ENCODE measurements at regions not wholly inside any gene's neighbourhood (a gene's known extent, or its start where the extent isn't known, plus 50 kb on each side); places are given as distances from the start of the nearest gene placed in this dataset.
A peak's percentile ranks its signal among the peaks of the same experiment; 100 is the strongest.
"Not testable (repeated sequence)": the region's sequence is repeated elsewhere in the genome, so short reads cannot be mapped to it uniquely, and the experiment has no call there.

DNA sequence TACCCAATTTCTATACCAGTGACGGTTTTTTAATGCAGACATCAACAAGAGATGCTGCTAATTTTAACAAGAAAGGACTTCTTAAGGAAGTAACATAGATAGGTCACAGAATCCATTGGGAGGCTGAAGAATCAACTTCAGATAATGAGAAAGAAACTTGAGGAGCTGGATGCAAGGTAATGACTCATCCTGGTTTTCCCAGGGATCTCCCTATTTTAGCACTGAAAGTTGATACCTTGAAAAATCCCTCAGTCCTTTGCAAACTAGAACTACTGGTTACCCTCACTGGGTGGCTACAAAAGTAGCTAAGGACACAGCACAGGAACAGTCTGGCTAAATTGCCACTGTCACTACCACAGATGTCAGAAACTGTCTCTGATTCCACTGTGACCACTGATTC is 561.9 kb downstream of the FLRT2 start:
- no peak for DNase-seq

GRCh38 chr14:86088156-86088555 is 558.2 kb downstream of the FLRT2 start:
- DNase-seq = no peak

DNA sequence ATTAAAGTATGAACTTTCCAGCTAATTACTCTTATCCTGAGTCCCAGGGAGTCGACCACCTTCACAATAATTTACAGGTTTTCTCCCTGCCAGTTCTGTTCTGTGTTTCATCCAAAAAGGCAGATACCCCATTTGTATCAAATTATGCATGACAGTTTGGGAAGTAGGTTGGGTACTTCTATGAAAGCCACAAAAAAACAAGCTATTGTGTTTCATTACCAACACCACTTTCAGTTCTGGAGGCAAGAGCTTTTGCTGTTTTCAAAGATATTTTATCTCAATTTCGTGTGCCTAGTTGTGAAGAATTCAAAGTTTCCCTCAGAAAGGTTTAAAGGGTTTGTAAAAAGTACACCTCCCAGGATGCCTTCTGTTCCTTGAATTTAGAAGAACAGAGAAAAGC is 557.4 kb downstream of the FLRT2 start:
- no peak for DNase-seq

DNA sequence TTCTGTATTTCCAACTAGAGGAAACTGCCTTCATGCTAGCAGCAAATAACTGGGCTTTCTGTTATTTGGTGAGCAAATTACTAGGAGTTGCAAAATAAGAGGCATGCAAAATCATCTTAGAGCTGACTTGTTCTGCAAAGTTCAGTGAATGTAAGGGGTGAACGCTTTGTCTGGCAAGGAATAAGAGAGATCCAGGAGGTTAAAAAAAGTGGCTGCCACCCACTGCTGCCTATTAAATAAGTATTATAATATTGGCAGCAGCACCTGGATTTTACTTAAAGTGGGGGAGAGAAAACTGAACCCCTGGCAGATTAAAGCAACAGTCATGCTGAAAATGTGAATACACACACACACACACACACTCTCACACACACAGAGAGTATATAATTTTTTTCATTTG is 557.0 kb downstream of the FLRT2 start:
- no peak for DNase-seq

GRCh38 chr14:86084097-86084496 is 554.2 kb downstream of the FLRT2 start:
- DNase-seq = no peak

GRCh38 chr14:86083616-86084015 is 553.7 kb downstream of the FLRT2 start:
- DNase-seq = no peak

- DNase-seq = no peak
Observed at GRCh38 chr14:86072116-86072894, 542.4 kb downstream of the FLRT2 start.

GRCh38 chr14:86066651-86067050 is 536.7 kb downstream of the FLRT2 start:
- DNase-seq = no peak

DNA sequence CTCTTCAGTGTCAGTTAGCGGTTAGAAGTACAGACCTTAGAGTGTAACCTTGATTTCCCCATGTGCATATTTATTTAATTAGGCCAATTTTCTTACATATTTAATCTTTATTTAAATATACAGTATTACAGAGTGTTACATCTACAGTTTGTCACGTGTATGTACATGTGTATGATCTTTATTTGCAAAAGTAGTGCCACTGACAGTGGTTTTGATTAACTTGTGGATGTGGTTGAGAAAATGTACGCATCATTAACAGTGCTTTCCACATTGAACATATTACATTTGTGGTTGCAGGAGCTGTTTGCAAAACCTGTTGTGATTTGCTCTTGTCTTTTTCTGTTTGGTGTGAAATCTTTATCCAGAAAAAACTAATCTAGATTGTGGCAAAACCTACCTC is 535.5 kb downstream of the FLRT2 start:
- DNase-seq = no peak

DNA sequence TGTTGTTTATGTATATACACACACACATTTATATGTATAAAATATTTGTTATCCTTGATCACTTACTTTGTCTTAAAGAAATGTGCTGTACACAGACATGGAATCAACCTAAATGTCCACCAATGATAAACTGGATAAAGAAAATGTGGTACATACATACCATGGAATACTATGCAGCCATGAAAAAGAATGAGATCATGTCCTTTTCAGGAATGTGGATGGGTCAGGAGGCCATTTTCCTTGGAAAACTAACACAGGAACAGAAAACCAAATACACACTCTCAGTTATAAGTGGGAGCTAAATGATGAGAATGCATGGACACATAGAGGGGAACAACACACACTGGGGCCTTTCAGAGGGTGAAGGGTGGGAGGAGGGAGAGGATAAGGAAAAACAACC is 534.7 kb downstream of the FLRT2 start:
- not testable (repeated sequence) for DNase-seq

- DNase-seq = no peak
Observed at GRCh38 chr14:86057018-86057667, 527.2 kb downstream of the FLRT2 start.

DNA sequence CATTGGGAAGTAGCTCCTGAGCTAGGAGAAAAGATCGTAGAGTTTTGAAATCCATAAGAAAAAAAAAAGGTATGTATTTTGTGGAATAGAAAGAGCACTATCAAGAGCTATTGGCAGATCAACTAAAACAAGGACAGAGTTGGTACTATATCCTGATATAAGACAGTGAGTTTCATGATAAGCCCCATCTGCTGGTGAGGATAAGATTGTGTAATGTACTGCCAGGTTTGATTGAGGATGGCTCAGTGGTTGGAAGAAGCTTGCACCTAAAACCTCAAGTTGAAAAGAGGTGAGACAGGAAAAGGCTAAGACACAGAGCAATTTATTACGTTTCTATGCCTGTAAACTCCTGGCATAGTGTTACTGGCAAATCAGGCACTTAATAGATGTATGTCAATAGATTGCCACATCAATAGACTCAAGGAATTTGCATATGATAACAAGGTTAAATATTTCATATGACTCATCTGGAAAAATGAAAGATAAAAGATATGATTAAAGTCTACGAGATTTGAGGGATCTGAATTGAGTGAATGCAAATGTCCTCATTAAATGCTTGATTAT is 525.6 kb downstream of the FLRT2 start:
- no peak for DNase-seq

DNA sequence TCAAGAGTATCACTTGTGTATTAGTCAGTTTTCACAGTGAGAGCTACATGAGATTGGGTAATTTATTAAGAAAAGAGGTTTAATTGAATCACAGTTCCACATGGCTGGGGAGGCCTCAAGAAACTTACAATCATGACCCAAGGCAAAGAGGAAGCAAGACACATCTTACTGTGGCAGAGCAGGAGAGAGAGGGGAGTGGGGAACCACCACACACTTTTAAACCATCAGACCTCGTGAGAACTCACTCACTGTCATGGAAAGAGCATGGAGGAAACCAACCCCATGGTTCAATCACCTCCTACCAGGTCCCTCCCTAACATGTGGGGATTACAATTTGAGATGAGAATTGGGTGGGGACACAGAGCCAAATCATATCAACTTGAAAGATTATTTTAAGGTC is 522.9 kb downstream of the FLRT2 start:
- no peak for DNase-seq

DNA sequence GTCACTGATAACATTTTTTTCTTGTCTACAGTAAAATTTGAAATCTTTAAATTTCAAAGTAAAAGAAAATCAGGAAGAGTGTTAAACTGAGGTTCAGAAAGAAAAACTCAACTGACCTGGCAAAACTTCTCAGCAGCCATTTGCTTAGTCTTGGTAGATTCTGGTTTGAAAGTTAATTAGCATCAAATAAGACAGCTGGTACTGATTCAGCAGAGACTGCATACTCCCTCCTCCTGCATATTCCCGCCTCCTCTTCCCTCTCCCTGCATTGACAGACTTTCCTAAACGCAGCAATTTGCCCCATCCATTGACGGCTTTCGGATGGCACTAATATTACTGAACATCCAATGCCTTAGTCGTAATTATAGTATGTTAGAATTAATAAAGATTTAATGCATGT is 520.8 kb downstream of the FLRT2 start:
- DNase-seq = no peak

DNA sequence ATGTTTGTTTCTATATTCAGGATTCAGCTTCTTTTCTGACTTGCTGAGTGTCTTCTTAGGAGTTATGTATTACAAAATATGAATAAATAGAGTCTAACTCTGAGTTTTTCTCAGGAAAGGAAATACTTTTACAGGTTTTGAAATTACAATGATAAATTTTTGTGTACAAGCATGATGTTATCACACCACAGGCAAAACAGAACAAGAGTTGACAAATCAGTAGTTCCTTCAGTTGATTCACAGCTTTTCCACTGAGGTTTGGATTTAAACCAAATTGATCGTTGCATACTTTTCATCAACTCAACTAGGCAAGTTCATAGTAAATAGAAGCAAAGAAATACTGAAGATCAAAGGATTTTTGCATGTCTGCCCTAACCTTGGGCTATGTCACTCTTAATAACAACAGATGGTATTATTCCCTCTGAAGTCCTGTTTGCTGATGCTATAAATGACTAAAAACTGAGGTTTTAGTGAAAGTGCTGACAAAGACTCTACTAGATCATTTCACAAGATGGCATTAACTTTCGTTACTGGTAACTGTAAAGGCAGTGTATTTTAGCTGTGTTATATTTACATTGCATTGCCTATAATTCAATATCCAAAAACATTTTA is 520.2 kb downstream of the FLRT2 start:
- DNase-seq = no peak

GRCh38 chr14:86039176-86039575 is 509.2 kb downstream of the FLRT2 start:
- DNase-seq = no peak

- peak; percentile 83 for DNase-seq
Observed at GRCh38 chr14:86038387-86039042, 508.6 kb downstream of the FLRT2 start.

DNA sequence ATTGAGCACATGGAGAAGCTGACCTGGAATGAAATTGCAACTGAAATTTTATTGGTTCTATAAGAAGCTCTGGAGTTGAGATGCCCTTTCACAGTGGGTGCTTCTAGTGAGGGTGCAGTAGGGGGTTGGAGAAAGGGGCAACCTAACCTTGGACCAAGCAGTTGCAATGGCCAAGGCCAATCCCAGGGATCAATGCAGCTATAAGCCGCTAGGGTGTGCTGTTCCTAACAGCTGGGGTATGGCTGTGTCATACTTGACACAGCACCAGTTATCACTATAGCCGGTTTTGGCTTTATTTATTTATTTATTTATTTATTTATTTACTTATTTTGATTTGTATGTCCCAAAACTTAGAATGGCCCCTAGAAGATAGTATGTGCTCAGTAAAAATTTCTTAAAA is 505.9 kb downstream of the FLRT2 start:
- DNase-seq = peak; percentile 67

DNA sequence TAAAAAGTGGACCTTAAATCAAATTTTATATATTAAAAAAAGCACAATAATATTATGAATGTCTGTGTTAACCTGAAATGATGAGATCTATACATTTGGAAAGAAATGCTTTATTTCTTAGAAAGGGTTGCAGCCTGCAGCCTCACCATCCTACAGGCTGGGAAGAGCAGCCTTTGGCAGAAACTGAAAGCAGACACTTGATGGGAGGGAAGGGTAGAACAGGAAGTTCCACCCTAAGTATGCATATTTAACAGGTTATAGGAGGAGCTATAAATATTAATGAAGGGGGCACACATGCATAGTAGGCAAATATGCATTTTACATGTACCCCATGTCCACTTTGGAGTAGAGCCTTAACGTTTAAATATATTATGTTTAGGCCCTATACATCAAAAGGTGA is 498.0 kb downstream of the FLRT2 start:
- DNase-seq = no peak

- no peak for DNase-seq
Observed at GRCh38 chr14:86027144-86027543, 497.2 kb downstream of the FLRT2 start.

GRCh38 chr14:86022031-86022629 is 492.2 kb downstream of the FLRT2 start:
- no peak for DNase-seq

DNA sequence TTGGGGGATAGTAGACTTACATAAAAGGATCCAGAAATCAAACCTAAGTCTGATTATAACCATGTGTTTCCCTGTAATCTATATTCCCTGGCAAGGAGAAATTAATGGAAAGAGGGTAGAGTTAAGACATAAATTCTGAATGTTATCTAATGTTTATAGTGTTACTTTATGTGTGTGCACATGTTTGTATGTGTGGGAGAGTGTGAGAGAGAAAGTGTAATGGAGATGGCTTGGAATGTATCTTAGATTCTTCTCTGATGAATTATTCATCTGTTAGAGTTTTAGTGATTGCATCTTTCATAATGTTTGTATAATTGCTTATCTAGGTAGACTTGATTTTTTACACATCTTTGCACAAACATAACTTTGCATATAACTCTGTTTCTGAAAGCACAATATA is 490.9 kb downstream of the FLRT2 start:
- DNase-seq = no peak

DNA sequence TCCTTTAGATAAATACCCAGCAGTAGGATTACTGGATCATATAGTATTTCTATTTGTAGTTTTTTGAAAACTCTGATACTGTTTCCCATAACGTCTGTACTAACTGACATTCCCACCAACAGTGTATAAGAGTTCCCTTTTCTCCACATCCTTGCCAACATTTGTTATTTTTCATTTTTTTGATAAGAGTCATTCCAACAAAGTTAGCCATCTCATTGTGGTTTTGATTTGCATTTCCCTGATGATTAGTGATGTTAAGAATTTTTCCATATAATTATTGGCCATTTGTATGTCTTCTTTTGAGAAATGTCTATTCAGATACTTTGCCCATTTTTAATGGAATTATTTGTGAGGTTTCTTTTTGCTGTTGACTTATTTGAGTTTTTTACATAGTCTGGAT is 486.0 kb downstream of the FLRT2 start:
- DNase-seq = no peak

All from islet precursor cell (in vitro differentiated cells).